GM06990 (cell line): ENCODE measurements at regions not wholly inside any gene's neighbourhood (a gene's known extent, or its start where the extent isn't known, plus 50 kb on each side); places are given as distances from the start of the nearest gene placed in this dataset.
"Not testable (repeated sequence)": the region's sequence is repeated elsewhere in the genome, so short reads cannot be mapped to it uniquely, and the experiment has no call there.

Source experiments
- DNase-seq: peaks from one replicate; pipeline ENCODE4 v3.0.0-alpha.2; 2011; ENCODE audit not compliant: insufficient read length; ENCODE audit errors: extremely low read depth
- H3K27me3 ChIP-seq: replicated peaks from 2 replicates; pipeline ENCODE4 v1.6.0; 2011; ENCODE audit warnings: low read length; ENCODE audit not compliant: control insufficient read depth, insufficient read depth
- H3K36me3 ChIP-seq: 2 replicates; pipeline ENCODE4 v1.5.1; 2011; ENCODE audit warnings: low read length; ENCODE audit not compliant: control insufficient read depth, insufficient read depth
- H3K4me3 ChIP-seq: replicated peaks from 2 replicates; pipeline ENCODE4 v1.5.1; 2011; ENCODE audit warnings: low read depth, mild to moderate bottlenecking, control low read depth, low read length

DNA sequence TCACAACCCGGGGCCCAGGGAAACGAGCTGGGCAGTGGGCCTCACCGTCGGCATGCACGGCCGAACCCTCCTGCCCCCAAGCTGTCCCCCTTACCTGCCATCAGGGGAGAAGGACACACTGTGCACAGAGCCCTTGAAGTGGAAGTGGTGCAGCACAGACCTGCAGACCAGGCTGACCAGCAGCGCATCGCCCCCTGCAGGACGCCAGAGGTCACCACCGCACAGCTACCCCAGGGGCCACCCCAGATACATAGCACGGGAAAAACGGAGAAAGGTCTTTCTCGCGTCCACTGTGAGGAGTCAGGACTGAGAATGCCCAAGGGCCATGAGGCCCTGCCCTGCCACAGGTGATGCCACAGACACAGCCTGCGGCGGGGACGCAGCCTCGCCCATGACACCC, 5373.7 kb upstream of the TPTE start:
- H3K36me3 ChIP-seq, H3K27me3 ChIP-seq, DNase-seq, H3K4me3 ChIP-seq: not testable (repeated sequence)

- not testable (repeated sequence) for H3K36me3 ChIP-seq, DNase-seq, H3K27me3 ChIP-seq, H3K4me3 ChIP-seq
These were observed 5372.2 kb upstream of the TPTE start for GRCh38 chr21:5149222-5149621.

GRCh38 chr21:5153842-5154640, 5367.3 kb upstream of the TPTE start:
- not testable (repeated sequence) for H3K27me3 ChIP-seq, H3K4me3 ChIP-seq, DNase-seq, H3K36me3 ChIP-seq

DNA sequence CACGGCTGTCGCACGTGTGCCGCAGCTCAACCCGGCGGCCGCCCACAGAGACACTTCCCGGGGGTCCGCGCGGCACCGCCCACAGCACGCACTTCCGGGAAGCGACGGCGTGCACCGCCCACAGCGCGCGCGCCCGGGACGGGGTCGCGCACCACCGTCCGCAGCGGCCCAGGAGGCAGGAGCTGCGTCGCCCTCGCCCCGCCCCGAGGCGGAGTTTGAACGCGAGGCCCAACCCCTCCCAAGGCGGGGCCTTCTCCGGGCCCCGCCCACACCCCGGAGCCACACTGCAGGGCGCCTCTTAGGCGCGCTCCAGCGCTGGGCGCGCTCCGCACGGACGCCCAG, 5366.8 kb upstream of the TPTE start:
- H3K36me3 ChIP-seq, H3K4me3 ChIP-seq, H3K27me3 ChIP-seq: not testable (repeated sequence)
- DNase-seq, result peak; percentile 1

DNA sequence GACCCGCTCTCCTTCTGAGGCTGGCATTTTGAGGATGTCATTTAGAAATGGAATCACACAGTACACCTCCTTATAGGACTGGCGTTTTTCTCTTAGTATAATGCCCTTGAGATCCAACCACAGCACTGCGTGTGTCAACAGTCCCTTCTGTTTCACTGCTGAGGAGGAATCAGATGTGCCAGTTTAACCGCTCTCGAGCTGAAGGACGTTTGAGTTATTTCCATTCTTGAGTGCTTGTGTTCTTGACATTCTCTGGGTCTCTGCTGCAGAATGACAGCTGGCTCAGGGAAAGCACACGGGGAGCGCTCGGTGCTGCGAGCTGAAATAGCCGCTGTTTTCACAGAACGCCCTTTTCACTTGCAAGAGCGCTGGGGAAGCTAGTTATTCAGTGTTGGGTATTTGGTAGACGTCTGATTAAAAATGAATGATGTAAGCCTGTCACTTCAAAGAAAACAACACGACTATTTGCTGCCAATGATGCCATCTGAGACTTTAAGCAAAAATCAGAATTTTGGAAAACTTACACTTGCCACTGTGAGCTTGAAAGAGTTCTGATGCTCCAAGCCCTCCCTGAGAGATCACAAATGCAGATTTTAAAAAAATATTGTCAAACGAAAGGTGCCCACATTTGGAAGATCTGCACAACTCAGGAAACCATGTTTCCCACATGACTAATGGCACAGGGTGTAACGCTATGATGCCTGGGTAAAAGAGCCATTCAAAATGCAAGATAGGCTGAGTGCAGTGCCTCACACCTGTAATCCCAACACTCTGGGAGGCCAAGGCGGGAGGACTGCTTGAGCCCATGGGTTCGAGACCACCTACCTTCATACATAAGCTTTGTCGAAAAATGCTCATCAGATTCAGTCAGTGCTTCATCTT, 5358.4 kb upstream of the TPTE start:
- DNase-seq, H3K4me3 ChIP-seq, H3K36me3 ChIP-seq, H3K27me3 ChIP-seq: not testable (repeated sequence)

DNA sequence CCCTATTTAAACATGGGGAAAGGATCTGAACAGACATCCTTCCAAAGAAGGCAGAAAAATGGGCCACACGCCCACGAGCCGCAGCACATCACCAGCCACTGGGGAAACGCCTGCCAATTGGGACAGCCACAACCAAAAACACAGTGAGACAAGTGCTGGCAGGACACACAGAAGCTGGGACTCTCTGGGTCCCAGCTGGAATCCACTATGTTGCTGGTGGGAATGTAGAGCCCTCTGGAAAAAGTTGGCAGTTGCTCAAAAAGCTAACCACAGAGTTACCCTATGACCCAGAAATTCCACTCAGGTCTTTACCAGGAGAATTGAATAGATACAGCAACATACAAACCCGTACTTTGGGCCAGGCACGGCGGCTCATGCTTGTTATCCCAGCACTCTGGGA, 5355.6 kb upstream of the TPTE start:
- DNase-seq, H3K36me3 ChIP-seq: not testable (repeated sequence)

More for the DNA sequence above, 5355.6 kb upstream of the TPTE start:
- not testable (repeated sequence) for H3K4me3 ChIP-seq, H3K27me3 ChIP-seq
